B cell (primary cell): ENCODE measurements at regions not wholly inside any gene's neighbourhood (a gene's known extent, or its start where the extent isn't known, plus 50 kb on each side); places are given as distances from the start of the nearest gene placed in this dataset.

ENCODE experiments used
- ATAC-seq: fragments of 200-7000 bp; cut with Tn5 transposase; one replicate; pipeline ENCODE4 v1.10.0; 2021; ENCODE audit warnings: low read depth, mild to moderate bottlenecking, moderate number of reproducible peaks, moderate library complexity
- CTCF ChIA-PET: fragments of 350-600 bp; sonication (Branson Sonifier 250); formaldehyde crosslinking; loops from one replicate; lab custom pipeline; 2021; ENCODE audit warnings: antibody characterized with exemption, inconsistent platforms; lab: Charles Lee
- POLR2A ChIA-PET: fragments of 350-600 bp; sonication (Branson Sonifier 250); formaldehyde crosslinking; loops from one replicate; lab custom pipeline; 2021; ENCODE audit warnings: antibody characterized with exemption; lab: Charles Lee
- DNase-seq: peaks from one replicate; pipeline ENCODE4 v3.0.0; 2013
- H2AFZ ChIP-seq: 2 replicates; pipeline ENCODE4 v1.6.1; 2012; ENCODE audit warnings: mild to moderate bottlenecking, low read depth, low read length; ENCODE audit not compliant: insufficient read depth, poor library complexity, severe bottlenecking
- H3K27ac ChIP-seq, 2 donors: 1 replicate in 1 of 2; 2 replicates in 1 of 2; pipeline ENCODE4 v1.5.1; 2012 to 2013; ENCODE audit warnings: low read length in 2 of 2, mild to moderate bottlenecking in 2 of 2, moderate library complexity in 1 of 2
- H3K27me3 ChIP-seq, 4 experiments: fragments of 200-600 bp in 1 of 4; sonication (generic) in 1 of 4; replicated peaks in 1 of 4; 1 replicate in 2 of 4; 2 replicates in 2 of 4; pipeline versions ENCODE4 v1.6.1 to v1.7.0; 2013 to 2016; ENCODE audit warnings: low read length in 3 of 4, mild to moderate bottlenecking in 2 of 4, mixed read lengths in 1 of 4, moderate library complexity in 1 of 4; ENCODE audit not compliant: insufficient read depth in 4 of 4, control insufficient read depth in 3 of 4; ENCODE audit errors: control extremely low read depth in 1 of 4
- H3K36me3 ChIP-seq, 2 experiments: replicated peaks in 1 of 2; 1 replicate in 1 of 2; 2 replicates in 1 of 2; pipeline versions ENCODE4 v1.6.1 to v1.7.1; 2013; ENCODE audit warnings: low read length in 1 of 2; ENCODE audit not compliant: insufficient read depth in 2 of 2, control insufficient read depth in 1 of 2; ENCODE audit errors: control extremely low read depth in 1 of 2, extremely low read depth in 1 of 2
- H3K4me1 ChIP-seq, 2 donors: fragments of 200-600 bp in 1 of 2; sonication (generic) in 1 of 2; 1 replicate in 1 of 2; 2 replicates in 1 of 2; pipeline versions ENCODE4 v1.5.1 to v1.6.1; 2013 to 2017; ENCODE audit warnings: low read length in 2 of 2; ENCODE audit not compliant: control insufficient read depth in 2 of 2, insufficient read depth in 2 of 2
- H3K4me2 ChIP-seq: replicated peaks from 2 replicates; pipeline ENCODE3; 2012; ENCODE audit warnings: mild to moderate bottlenecking, low read depth, low read length; ENCODE audit not compliant: poor library complexity, severe bottlenecking
- H3K4me3 ChIP-seq, 5 experiments: fragments of 200-600 bp in 1 of 5; sonication (generic) in 1 of 5; 1 replicate in 3 of 5; 2 replicates in 2 of 5; pipeline versions ENCODE4 v1.5.1 to v1.7.0; 2011 to 2016; ENCODE audit warnings: low read length in 4 of 5, mild to moderate bottlenecking in 4 of 5, low read depth in 2 of 5, control low read depth in 1 of 5, moderate library complexity in 1 of 5; ENCODE audit not compliant: insufficient read depth in 1 of 5; ENCODE audit errors: control extremely low read depth in 1 of 5, extremely low read depth in 1 of 5
- H3K79me2 ChIP-seq: fragments of 200-600 bp; sonication (generic); one replicate; pipeline ENCODE4 v1.6.0; 2016; ENCODE audit warnings: low read length; ENCODE audit not compliant: control insufficient read depth, insufficient read depth
- H3K9ac ChIP-seq: fragments of 200-600 bp; sonication (generic); 2 replicates; pipeline ENCODE4 v1.6.1; 2017; ENCODE audit warnings: mild to moderate bottlenecking, low read length, moderate library complexity
- H3K9me3 ChIP-seq, 3 donors: one replicate each; pipeline versions ENCODE4 v1.6.1 to v1.7.1; 2013; ENCODE audit warnings: low read length in 2 of 3; ENCODE audit not compliant: control insufficient read depth in 2 of 3, insufficient read depth in 1 of 3; ENCODE audit errors: control extremely low read depth in 1 of 3
- H4K20me1 ChIP-seq: 2 replicates; pipeline ENCODE4 v1.6.0; 2012; ENCODE audit warnings: mild to moderate bottlenecking, low read length; ENCODE audit not compliant: insufficient read depth, control insufficient read depth, poor library complexity, severe bottlenecking
- H3K27ac Mint-ChIP-seq: one replicate; pipeline ENCODE4 v1.8.0; 2021; ENCODE audit warnings: mixed read lengths
- H3K27me3 Mint-ChIP-seq: one replicate; pipeline ENCODE4 v1.8.0; 2021; ENCODE audit warnings: mixed read lengths
- H3K4me1 Mint-ChIP-seq: one replicate; pipeline ENCODE4 v1.8.0; 2021; ENCODE audit warnings: mixed read lengths
- H3K4me3 Mint-ChIP-seq: one replicate; pipeline ENCODE4 v1.8.0; 2021; ENCODE audit warnings: mixed read lengths
- H3K9me3 Mint-ChIP-seq: one replicate; pipeline ENCODE4 v1.8.0; 2022; ENCODE audit warnings: mixed read lengths; ENCODE audit not compliant: insufficient read depth
- EZH2 ChIP-seq: IDR thresholded peaks from 2 replicates; pipeline ENCODE4 v1.6.1; 2012; ENCODE audit warnings: borderline replicate concordance, low read depth, mild to moderate bottlenecking, moderate library complexity, low read length; ENCODE audit not compliant: insufficient read depth, poor library complexity, severe bottlenecking
- WGBS: methylation state at CpG from one replicate; pipeline ENCODE4 v1.1.5; 2013; ENCODE audit warnings: missing lambda C conversion rate; ENCODE audit not compliant: insufficient coverage; 5-methylcytosine and 5-hydroxymethylcytosine counted together
- intact Hi-C: fragments of 100-400 bp; cut with micrococcal nuclease; formaldehyde crosslinking; loops from one replicate; pipeline ENCODE4 v1.10.0; 2022
- TF ChIP-seq, protein P1 (sequence below): fragments of 200-600 bp; IDR thresholded peaks from one replicate; pipeline ENCODE4 v1.8.0; 2022; ENCODE audit warnings: antibody characterized with exemption, mild to moderate bottlenecking

DNA sequence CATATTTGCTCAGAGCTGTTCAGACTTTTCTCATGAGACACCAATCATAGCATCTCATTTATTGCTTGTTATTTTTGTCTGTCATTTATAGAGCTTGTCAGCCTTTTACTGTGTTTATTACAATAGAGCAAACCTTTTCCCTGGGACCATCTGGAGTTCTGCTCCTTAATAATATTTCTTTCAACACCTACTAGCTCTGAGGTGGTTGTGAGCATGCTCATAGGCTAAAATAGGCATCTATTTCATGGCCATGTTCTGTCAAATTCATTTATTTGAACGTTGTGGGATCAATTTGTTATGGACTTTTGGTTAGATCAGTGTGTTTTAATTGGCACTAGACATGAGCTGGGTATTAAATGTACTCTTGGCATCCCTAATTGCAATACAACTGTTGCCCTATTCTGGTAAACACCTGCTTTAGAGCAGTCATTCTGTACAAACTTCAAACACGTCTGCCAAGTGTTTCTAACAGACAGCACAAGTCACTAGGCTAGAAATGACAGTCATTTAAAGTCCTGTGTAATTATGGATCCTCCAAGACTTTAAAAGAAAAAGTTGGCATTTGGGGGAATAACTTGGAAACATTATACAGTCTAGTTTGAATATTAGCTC lies 766.3 kb downstream of the ZNF385D start:
- H3K27me3 Mint-ChIP-seq = no peaks in the 10 kb centered on the region
- no peaks in the 10 kb centered on the region for H3K36me3 ChIP-seq
- intact Hi-C loops = no loop called here
- ChIA-PET CTCF (interaction anchor here (0.6 kb wide), 1 partner anchor 17 kb away, joined by 3 read pairs; no protein-coding TSS in a partner anchor), POLR2A (no interaction called here)
- no peaks in the 10 kb centered on the region for H3K79me2 ChIP-seq
- WGBS = 36% methylated on average over 2 of the region's 2 CpGs
- no peak overlapping the region for H2AFZ ChIP-seq
- no peak overlapping the region for H3K9ac ChIP-seq
- H3K27ac ChIP-seq = no peak overlapping the region
- H3K4me3 ChIP-seq = no peak overlapping the region
- TF ChIP-seq, protein P1, sequence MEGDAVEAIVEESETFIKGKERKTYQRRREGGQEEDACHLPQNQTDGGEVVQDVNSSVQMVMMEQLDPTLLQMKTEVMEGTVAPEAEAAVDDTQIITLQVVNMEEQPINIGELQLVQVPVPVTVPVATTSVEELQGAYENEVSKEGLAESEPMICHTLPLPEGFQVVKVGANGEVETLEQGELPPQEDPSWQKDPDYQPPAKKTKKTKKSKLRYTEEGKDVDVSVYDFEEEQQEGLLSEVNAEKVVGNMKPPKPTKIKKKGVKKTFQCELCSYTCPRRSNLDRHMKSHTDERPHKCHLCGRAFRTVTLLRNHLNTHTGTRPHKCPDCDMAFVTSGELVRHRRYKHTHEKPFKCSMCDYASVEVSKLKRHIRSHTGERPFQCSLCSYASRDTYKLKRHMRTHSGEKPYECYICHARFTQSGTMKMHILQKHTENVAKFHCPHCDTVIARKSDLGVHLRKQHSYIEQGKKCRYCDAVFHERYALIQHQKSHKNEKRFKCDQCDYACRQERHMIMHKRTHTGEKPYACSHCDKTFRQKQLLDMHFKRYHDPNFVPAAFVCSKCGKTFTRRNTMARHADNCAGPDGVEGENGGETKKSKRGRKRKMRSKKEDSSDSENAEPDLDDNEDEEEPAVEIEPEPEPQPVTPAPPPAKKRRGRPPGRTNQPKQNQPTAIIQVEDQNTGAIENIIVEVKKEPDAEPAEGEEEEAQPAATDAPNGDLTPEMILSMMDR = no peak
- TF ChIP-seq EZH2 = no peak
- no peaks in the 10 kb centered on the region for H3K9me3 ChIP-seq
- no peaks in the 10 kb centered on the region for H4K20me1 ChIP-seq
- H3K27me3 ChIP-seq = no peaks in the 10 kb centered on the region
- H3K4me1 ChIP-seq = no peaks in the 10 kb centered on the region
- DNase-seq = no peak
- no peak overlapping the region for H3K27ac Mint-ChIP-seq
- H3K4me3 Mint-ChIP-seq = no peak overlapping the region
- H3K4me1 Mint-ChIP-seq = no peaks in the 10 kb centered on the region
- H3K9me3 Mint-ChIP-seq = no peaks in the 10 kb centered on the region
- no peak for ATAC-seq
- H3K4me2 ChIP-seq = no peak overlapping the region

DNA sequence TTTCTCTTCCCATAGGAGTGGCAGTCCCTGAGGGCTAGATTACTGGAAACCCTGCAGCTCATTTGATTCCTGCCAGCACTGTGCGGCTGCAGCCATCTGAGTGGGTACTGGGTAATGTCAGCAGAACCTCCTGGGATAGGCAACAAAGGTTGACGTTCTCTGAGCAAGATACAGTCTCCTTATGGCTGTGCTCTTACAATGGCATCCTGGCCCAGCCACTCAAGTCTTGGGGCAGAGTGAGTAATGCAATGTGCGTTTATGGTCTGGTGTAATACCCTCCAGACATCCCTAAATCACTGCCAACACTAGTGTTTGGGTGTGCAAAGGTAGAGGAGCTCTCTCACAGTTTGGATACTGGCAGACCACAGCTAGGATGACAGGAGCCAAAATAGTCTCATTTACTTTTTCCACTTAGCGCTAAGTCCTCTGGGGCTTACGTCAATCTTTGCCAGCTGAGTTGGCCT lies 775.8 kb downstream of the ZNF385D start:
- intact Hi-C loops = no loop called here
- no peaks in the 10 kb centered on the region for H3K79me2 ChIP-seq
- 84% methylated on average over 3 of the region's 5 CpGs for WGBS
- ATAC-seq (no peak), DNase-seq (no peak)
- H3K9me3 ChIP-seq = peaks cover 0 to 3% (median 0%) of the 10 kb centered on the region in 3 donors
- no peak overlapping the region for H3K27ac Mint-ChIP-seq
- no peak overlapping the region for H2AFZ ChIP-seq
- H3K4me1 ChIP-seq = no peaks in the 10 kb centered on the region
- H3K36me3 ChIP-seq = no peaks in the 10 kb centered on the region
- no peak overlapping the region for H3K4me3 ChIP-seq
- H3K9ac ChIP-seq = no peak overlapping the region
- ChIA-PET CTCF (no interaction called here), POLR2A (no interaction called here)
- no peaks in the 10 kb centered on the region for H3K27me3 Mint-ChIP-seq
- no peaks in the 10 kb centered on the region for H3K9me3 Mint-ChIP-seq
- no peak overlapping the region for H3K4me3 Mint-ChIP-seq
- no peak overlapping the region for H3K4me2 ChIP-seq
- H3K27me3 ChIP-seq = no peaks in the 10 kb centered on the region
- no peaks in the 10 kb centered on the region for H3K4me1 Mint-ChIP-seq
- no peaks in the 10 kb centered on the region for H4K20me1 ChIP-seq
- H3K27ac ChIP-seq = no peak overlapping the region
- TF ChIP-seq, protein P1 = no peak
- no peak for TF ChIP-seq EZH2
